ENCODE measurements at regions not wholly inside any gene's neighbourhood (a gene's known extent, or its start where the extent isn't known, plus 50 kb on each side); places are given as distances from the start of the nearest gene placed in this dataset.
A peak's percentile ranks its signal among the peaks of the same experiment; 100 is the strongest.

DNA sequence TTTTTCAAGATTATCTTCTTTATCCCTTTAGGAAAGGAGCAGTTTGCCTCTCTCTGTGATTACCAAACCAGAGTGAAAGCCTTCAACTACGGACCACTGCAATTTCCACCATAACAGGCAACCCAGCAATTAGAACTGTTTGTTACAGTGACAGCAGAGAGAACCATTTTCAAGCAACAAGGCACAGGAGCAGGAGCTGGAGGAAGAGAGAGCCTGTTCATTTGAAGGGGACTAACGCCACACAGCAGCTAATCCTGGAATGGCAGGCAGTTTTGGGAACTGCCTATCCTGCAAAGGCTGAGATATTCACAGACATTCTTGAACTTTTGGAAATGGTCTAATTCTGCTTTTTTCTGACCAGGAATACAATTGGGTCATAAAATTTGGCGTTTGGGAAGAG lies 1541.9 kb upstream of the PIK3C3 start:
- no peaks in the 10 kb centered on the region for H3K36me3 ChIP-seq (ENCODE audit: insufficient read depth, insufficient read length, low read length)
- H3K27me3 ChIP-seq (ENCODE audit: insufficient read depth, insufficient read length) = no peaks in the 10 kb centered on the region
- DNase-seq (ENCODE audit: low read depth, low spot score) = peak; percentile 38
- TF ChIP-seq ZNF274 (IDR thresholded peaks at IDR 0.05; ENCODE audit: low read depth, low read length) (no peak), SUZ12 (IDR thresholded peaks at IDR 0.05; ENCODE audit: extremely low read depth, insufficient read depth, insufficient read length) (no peak)
- no peaks in the 10 kb centered on the region for H3K4me1 ChIP-seq (ENCODE audit: insufficient read depth, insufficient read length)
- no peak overlapping the region for H3K9ac ChIP-seq (ENCODE audit: insufficient read length, low read depth)
- no peaks in the 10 kb centered on the region for H3K9me3 ChIP-seq (ENCODE audit: insufficient read depth, low read length)
- no peak overlapping the region for H3K4me3 ChIP-seq (ENCODE audit: insufficient read length, low read depth)

DNA sequence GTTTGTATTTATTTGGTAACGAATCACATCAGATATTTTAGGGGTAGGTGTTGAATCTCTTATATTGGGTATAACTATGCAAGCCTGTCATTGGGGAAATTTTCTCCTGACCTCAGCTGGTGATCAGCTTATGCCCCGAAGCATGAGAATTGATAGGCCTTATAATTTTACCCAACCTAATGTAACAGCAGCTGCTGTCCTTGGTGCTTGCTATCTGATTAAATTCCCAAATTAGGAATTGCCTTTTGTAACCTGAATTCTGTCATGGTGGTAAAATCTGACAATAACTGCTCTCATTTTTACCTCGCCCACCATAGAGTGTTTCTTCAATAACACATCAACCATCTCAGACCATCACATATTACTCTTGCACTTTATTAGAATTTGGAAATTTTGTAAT lies 1542.6 kb upstream of the PIK3C3 start:
- Histone ChIP-seq H3K27me3 (ENCODE audit: insufficient read depth, insufficient read length) (no peaks in the 10 kb centered on the region), H3K4me1 (ENCODE audit: insufficient read depth, insufficient read length) (no peaks in the 10 kb centered on the region), H3K36me3 (ENCODE audit: insufficient read depth, insufficient read length, low read length) (no peaks in the 10 kb centered on the region), H3K9me3 (ENCODE audit: insufficient read depth, low read length) (no peaks in the 10 kb centered on the region), H3K9ac (ENCODE audit: insufficient read length, low read depth) (no peak overlapping the region), H3K4me3 (ENCODE audit: insufficient read length, low read depth) (no peak overlapping the region)
- TF ChIP-seq YY1 (IDR thresholded peaks at IDR 0.05; ENCODE audit: insufficient read depth, insufficient read length) = no peak
- TF ChIP-seq ZNF274 (IDR thresholded peaks at IDR 0.05; ENCODE audit: low read depth, low read length) = no peak
- TF ChIP-seq SUZ12 (IDR thresholded peaks at IDR 0.05; ENCODE audit: extremely low read depth, insufficient read depth, insufficient read length) = no peak
- DNase-seq (ENCODE audit: low read depth, low spot score) = no peak

DNA sequence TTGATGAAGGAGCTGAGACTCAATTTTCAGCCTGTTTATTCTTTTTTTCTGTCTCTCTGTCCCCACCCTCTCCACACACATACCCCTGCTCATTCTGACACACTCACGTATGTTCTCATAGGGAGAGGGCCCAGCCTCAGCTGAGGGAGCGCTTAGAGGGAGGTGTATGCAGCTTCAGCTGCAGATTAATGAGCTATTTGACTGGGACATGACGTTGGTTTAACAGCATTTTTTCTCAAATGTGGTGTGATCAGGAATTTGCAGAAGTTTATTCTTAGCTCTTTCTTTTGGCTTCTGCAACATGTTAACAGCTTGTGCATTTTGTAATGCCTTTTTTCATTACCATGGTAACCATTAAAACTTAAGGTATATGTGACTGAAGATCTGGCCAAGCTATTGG lies 1547.1 kb upstream of the PIK3C3 start:
- H3K9me3 ChIP-seq (ENCODE audit: insufficient read depth, low read length) = no peaks in the 10 kb centered on the region
- no peak for DNase-seq (ENCODE audit: low read depth, low spot score)
- H3K4me3 ChIP-seq (ENCODE audit: insufficient read length, low read depth) = no peak overlapping the region
- H3K9ac ChIP-seq (ENCODE audit: insufficient read length, low read depth) = no peak overlapping the region
- H3K36me3 ChIP-seq (ENCODE audit: insufficient read depth, insufficient read length, low read length) = no peaks in the 10 kb centered on the region
- TF ChIP-seq ZNF274 (IDR thresholded peaks at IDR 0.05; ENCODE audit: low read depth, low read length) (no peak), SUZ12 (IDR thresholded peaks at IDR 0.05; ENCODE audit: extremely low read depth, insufficient read depth, insufficient read length) (no peak), YY1 (IDR thresholded peaks at IDR 0.05; ENCODE audit: insufficient read depth, insufficient read length) (no peak)
- H3K4me1 ChIP-seq (ENCODE audit: insufficient read depth, insufficient read length) = no peaks in the 10 kb centered on the region
- no peaks in the 10 kb centered on the region for H3K27me3 ChIP-seq (ENCODE audit: insufficient read depth, insufficient read length)

DNA sequence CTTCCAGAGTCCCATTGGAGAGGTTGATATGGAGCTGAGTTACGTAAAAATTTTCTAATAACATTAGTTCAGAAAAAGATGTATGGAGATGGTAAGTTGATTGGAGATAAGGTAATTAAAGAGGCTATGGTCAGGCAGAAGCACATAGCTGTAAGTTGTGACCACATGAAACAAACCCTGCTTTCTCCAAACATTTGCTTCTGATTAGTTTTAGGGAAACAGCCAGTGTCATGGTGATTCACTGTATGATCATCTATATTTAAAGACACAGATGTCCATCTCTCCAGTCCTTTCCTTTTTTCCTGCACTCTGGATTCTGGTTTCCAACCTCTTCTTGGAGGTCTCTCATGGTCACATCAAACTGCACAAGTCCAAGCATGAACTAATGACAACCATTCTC lies 1550.8 kb upstream of the PIK3C3 start:
- H3K4me1 ChIP-seq (ENCODE audit: insufficient read depth, insufficient read length) = no peaks in the 10 kb centered on the region
- TF ChIP-seq YY1 (IDR thresholded peaks at IDR 0.05; ENCODE audit: insufficient read depth, insufficient read length) (no peak), ZNF274 (IDR thresholded peaks at IDR 0.05; ENCODE audit: low read depth, low read length) (no peak), SUZ12 (IDR thresholded peaks at IDR 0.05; ENCODE audit: extremely low read depth, insufficient read depth, insufficient read length) (no peak)

DNA sequence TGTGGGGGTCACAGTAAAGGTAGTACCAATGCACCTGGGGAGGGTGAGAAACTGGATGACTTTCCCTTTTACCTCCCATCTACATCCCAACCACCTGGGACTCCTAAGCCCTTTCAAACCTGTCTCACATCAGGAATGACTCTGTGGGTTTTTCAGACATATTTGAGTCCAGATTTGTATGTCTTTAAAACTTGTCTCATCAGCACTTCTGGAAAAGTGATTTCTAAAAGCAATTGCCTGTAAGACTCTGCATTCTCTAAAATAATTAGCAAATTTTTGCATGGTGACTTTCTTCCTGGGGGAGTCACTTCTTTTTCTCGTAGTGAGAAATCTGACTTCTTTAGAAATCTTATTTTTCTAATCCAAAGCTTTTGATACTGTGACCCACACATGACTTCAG lies 1553.0 kb upstream of the PIK3C3 start:
- no peak for TF ChIP-seq SUZ12 (IDR thresholded peaks at IDR 0.05; ENCODE audit: extremely low read depth, insufficient read depth, insufficient read length)
- TF ChIP-seq YY1 (IDR thresholded peaks at IDR 0.05; ENCODE audit: insufficient read depth, insufficient read length) = no peak
- no peak for TF ChIP-seq ZNF274 (IDR thresholded peaks at IDR 0.05; ENCODE audit: low read depth, low read length)
- no peaks in the 10 kb centered on the region for H3K36me3 ChIP-seq (ENCODE audit: insufficient read depth, insufficient read length, low read length)
- no peak overlapping the region for H3K4me3 ChIP-seq (ENCODE audit: insufficient read length, low read depth)
- H3K9me3 ChIP-seq (ENCODE audit: insufficient read depth, low read length) = no peaks in the 10 kb centered on the region
- H3K9ac ChIP-seq (ENCODE audit: insufficient read length, low read depth) = no peak overlapping the region
- no peaks in the 10 kb centered on the region for H3K4me1 ChIP-seq (ENCODE audit: insufficient read depth, insufficient read length)
- DNase-seq (ENCODE audit: low read depth, low spot score) = no peak
- H3K27me3 ChIP-seq (ENCODE audit: insufficient read depth, insufficient read length) = no peaks in the 10 kb centered on the region

More for the DNA sequence above, 1550.8 kb upstream of the PIK3C3 start:
- no peak for DNase-seq (ENCODE audit: low read depth, low spot score)
- no peaks in the 10 kb centered on the region for H3K9me3 ChIP-seq (ENCODE audit: insufficient read depth, low read length)
- H3K27me3 ChIP-seq (ENCODE audit: insufficient read depth, insufficient read length) = no peaks in the 10 kb centered on the region
- no peak overlapping the region for H3K9ac ChIP-seq (ENCODE audit: insufficient read length, low read depth)
- no peaks in the 10 kb centered on the region for H3K36me3 ChIP-seq (ENCODE audit: insufficient read depth, insufficient read length, low read length)
- H3K4me3 ChIP-seq (ENCODE audit: insufficient read length, low read depth) = no peak overlapping the region

DNA sequence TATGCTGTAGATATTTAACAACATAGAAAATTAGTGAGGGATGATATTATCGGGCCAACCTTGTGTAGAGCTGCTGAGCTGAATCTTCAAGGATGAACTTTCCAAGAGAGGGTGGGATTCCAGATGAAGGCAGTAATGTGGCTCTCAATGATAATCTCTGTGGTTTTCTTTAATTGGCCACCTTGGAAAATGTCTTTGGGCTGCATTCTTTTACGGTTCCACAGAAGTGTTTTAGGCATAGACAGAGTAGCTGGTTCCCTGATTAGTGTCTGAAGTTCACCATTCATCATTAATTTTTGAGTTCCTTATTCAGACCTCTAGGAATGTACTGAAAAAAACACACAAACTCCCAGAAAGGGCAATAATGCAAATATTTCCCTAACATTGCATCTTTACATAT lies 1566.9 kb upstream of the PIK3C3 start:
- no peaks in the 10 kb centered on the region for H3K4me1 ChIP-seq (ENCODE audit: insufficient read depth, insufficient read length)
- no peak for DNase-seq (ENCODE audit: low read depth, low spot score)
- TF ChIP-seq SUZ12 (IDR thresholded peaks at IDR 0.05; ENCODE audit: extremely low read depth, insufficient read depth, insufficient read length) (no peak), ZNF274 (IDR thresholded peaks at IDR 0.05; ENCODE audit: low read depth, low read length) (no peak), YY1 (IDR thresholded peaks at IDR 0.05; ENCODE audit: insufficient read depth, insufficient read length) (no peak)
- no peaks in the 10 kb centered on the region for H3K27me3 ChIP-seq (ENCODE audit: insufficient read depth, insufficient read length)
- no peaks in the 10 kb centered on the region for H3K36me3 ChIP-seq (ENCODE audit: insufficient read depth, insufficient read length, low read length)
- no peak overlapping the region for H3K9ac ChIP-seq (ENCODE audit: insufficient read length, low read depth)
- H3K9me3 ChIP-seq (ENCODE audit: insufficient read depth, low read length) = no peaks in the 10 kb centered on the region
- no peak overlapping the region for H3K4me3 ChIP-seq (ENCODE audit: insufficient read length, low read depth)

DNA sequence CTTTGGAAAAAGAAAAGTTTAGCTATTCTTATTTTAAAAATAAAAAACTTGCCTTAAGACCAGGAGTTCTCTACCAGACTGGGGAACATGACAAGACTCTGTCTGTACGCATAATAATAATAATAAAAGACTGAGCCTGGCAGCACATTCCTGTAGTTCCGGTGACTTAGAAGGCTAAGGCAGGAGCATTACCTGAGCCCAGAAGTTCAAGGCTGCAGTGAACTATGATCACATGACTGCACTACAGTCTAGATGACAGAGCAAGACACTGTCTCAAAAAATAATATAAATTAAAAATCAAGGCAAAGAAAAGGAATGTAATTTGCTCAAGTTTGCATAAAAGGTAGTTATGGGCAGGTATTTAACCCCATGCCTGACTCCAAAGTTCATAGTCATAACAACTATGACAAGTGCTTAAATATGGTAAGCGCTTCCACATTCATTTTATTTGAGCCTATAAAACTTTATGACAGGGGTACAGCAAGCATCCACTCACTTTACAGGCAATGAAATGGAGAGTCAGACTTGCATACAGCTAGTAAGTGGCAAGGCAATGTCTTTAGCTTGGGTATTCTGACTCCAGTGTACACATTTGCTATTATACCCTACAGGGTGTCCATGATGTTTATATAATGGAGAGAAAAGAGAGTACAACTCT lies 1567.8 kb upstream of the PIK3C3 start:
- no peak for DNase-seq (ENCODE audit: low read depth, low spot score)
- TF ChIP-seq YY1 (IDR thresholded peaks at IDR 0.05; ENCODE audit: insufficient read depth, insufficient read length) (no peak), SUZ12 (IDR thresholded peaks at IDR 0.05; ENCODE audit: extremely low read depth, insufficient read depth, insufficient read length) (no peak), ZNF274 (IDR thresholded peaks at IDR 0.05; ENCODE audit: low read depth, low read length) (no peak)
- H3K4me3 ChIP-seq (ENCODE audit: insufficient read length, low read depth) = no peak overlapping the region

More for the DNA sequence above, 1567.8 kb upstream of the PIK3C3 start:
- H3K36me3 ChIP-seq (ENCODE audit: insufficient read depth, insufficient read length, low read length) = no peaks in the 10 kb centered on the region
- H3K9ac ChIP-seq (ENCODE audit: insufficient read length, low read depth) = no peak overlapping the region
- H3K4me1 ChIP-seq (ENCODE audit: insufficient read depth, insufficient read length) = no peaks in the 10 kb centered on the region
- no peaks in the 10 kb centered on the region for H3K27me3 ChIP-seq (ENCODE audit: insufficient read depth, insufficient read length)
- H3K9me3 ChIP-seq (ENCODE audit: insufficient read depth, low read length) = no peaks in the 10 kb centered on the region

Data from NT2/D1 (cell line).